Iris pigment epithelial cell (primary cell): ENCODE measurements at regions not wholly inside any gene's neighbourhood (a gene's known extent, or its start where the extent isn't known, plus 50 kb on each side); places are given as distances from the start of the nearest gene placed in this dataset.
"Not testable (repeated sequence)": the region's sequence is repeated elsewhere in the genome, so short reads cannot be mapped to it uniquely, and the experiment has no call there.

Experiments used
- DNase-seq: peaks from one replicate; pipeline ENCODE4 v3.0.0-alpha.2; 2011; ENCODE audit warnings: low read depth

- DNase-seq: peak; percentile 66
Observed at GRCh38 chr4:28225050-28225449, 1364.4 kb downstream of the STIM2 start.

DNA sequence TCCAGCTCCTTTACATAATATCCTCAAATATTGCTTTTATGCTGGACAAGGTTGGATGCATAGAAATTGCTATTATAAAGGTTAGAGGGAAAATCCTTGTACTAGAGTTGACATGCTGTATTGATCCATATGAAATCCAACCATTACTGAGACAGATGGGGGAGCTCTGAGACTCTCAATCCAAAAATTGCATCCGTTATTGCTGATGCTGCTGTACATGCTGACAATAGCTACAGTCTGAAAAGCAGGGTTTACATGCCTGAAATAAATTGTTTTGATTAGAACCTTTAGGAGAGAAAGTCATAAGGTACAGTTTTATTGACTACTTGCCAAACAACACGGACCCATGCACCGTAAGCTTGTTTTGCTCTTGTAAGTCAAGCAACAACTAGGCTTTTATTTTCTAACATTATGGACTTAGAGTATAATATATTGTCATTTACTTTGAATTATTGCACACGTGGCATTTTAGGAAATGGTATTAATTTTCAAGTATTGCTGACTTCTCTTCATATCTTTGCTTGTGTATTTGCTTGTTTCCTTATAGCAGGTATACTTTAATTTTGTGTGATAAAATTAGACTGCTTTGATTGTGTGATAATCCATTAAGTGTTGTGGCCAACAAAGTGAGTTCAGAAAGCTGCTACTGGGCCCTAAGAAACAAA is 1365.2 kb downstream of the STIM2 start:
- no peak for DNase-seq

- DNase-seq: no peak
Observed at GRCh38 chr4:28226962-28227361, 1366.3 kb downstream of the STIM2 start.

DNA sequence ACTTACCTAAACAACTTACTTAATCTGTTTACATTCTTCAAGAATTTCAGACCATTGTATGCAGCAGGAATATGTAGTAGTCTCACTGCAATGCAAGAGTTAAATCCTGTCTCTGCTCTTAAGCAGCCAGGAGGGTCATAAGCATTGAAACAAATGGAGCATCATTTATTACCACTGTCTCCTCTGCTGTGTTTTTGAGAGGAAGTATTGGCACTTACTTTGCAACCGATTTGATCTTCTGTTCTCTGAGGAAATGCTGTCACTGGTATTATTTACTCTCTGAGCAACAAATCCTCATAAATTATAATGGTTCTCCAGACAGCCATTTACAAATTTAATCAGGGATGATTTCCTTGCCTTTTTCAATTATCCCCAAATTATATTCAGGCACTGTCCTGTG is 1367.1 kb downstream of the STIM2 start:
- DNase-seq: no peak

DNA sequence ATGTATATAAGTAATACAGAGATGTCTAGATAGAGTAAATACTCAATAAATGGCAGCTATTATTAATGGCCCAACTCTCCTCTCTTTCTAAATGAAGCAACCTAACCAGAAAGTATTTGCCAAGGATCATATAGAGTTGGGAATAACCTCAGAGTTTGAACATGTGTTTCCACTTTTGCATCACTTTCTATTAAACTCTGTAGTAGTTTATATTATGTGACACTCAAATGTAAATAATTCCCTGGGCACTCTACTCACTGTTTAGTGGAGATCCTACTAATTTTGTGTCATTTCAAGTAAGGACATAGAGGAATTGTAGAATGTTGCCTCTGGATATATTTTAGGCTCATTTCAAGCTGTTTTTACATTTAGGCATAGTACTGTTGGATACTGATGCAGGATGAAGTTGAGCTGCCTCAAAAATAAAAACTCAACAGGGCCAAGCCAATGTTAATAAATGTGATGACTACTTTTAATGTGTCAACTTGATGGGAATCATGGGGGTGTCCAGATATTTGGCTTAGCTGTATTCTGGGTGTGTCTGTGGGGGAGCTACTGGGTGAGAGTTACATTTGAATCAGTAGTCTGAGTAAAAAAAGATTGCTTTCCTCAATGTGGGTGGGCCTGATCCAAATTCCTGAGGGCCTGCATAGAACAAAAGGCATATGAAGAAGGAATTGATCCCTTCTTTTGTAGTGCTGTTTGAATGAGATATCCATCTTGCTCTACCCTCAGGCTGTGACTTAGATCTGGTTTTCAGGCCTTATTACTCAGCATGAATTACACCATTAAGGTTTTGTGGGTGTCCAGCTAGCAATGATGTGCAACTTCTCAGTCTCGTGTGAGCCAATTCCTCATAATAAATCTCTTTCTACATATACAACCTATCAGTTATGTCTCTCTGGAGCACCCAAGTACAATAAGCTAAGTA is 1368.2 kb downstream of the STIM2 start:
- DNase-seq: peak; percentile 76

GRCh38 chr4:28232376-28232775 is 1371.7 kb downstream of the STIM2 start:
- no peak for DNase-seq

DNA sequence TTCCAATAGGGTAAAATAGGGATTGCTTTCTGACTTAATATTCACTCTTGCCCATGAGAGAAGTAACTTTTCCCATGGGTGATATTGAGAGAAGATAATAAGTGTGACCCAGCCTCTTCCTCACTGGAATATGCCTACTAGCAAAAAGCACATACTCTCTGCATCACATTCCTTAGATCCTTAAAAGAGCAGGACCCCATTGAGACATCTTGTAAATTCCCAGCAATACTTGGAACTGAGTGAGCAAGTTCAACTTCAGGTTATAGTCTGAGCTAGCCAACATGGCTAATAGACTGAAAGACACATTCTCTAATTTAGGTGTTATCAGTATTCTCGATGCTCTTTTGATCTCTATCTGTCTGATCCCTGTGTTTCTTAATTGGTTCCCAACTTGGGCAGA is 1372.3 kb downstream of the STIM2 start:
- no peak for DNase-seq

DNA sequence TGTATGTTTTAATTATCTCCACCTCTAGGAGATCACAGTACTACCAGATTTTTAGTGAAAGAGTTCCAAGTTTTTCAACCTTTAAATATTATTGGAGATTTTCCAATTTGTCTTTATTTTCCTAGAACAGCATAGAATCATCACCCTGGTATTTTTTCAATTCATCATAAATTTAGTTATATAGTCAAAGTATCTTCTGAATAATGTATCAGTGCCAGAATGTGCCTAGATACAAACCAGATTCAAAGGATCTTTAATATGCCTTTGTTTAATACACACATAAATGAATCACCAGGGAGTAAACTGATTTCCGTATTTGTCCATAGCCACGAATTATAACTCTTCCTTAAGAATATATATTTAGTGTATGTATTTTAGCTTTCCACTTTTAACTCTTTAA is 1373.1 kb downstream of the STIM2 start:
- no peak for DNase-seq

DNA sequence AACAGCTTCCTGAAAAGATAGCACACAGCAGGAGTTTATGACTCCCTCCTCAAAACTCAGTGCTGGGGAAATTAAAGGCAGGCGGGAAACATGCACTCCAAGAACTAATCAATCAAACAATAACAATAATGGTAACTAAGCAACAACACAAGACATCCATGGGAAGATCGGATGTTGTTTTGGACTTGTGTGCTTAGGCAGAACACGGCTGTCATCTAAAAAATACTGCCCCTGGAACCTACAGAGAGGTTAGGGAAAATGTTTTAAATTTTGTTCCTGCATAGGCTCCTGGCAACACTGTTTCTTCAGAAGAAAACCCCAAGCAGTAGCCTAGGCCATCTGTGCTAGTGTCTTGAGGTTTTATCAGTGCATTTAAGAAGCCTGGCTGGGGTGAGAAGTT is 1378.2 kb downstream of the STIM2 start:
- no peak for DNase-seq

DNA sequence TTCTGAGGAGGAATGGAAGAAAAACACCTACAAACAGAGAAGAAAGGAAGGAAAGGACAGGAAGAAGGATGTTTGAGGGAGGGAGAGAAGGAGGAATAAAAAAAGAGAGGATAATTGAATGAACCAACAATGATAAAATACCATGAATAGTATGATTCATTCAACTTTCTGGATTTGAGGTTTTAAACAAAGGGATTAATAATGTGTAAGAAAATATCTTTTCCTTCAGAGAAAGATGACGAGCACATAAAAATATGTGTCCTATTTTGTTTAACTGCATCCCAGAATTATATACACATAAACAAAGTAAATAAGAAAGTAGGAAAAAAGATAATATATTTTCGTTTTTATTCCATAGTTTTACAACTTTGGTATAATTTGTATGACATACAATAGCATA is 1380.4 kb downstream of the STIM2 start:
- DNase-seq: no peak

DNA sequence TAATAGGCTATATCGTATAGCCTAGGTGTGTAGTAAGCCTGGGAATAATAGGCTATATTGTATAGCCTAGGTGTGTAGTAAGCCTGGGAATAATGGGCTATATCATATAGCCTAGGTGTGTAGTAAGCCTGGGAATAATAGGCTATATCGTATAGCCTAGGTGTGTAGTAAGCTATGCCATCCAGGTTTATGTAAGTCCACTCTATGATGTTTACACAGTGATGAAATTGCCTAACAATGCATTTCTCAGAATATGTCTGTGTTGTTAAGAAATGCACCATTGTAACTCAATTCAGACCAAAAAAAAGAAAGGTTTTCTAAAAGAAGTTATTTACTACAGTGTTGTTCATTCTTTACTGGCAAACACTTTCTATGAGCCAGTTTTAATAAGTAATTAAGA is 1387.2 kb downstream of the STIM2 start:
- DNase-seq: no peak

DNA sequence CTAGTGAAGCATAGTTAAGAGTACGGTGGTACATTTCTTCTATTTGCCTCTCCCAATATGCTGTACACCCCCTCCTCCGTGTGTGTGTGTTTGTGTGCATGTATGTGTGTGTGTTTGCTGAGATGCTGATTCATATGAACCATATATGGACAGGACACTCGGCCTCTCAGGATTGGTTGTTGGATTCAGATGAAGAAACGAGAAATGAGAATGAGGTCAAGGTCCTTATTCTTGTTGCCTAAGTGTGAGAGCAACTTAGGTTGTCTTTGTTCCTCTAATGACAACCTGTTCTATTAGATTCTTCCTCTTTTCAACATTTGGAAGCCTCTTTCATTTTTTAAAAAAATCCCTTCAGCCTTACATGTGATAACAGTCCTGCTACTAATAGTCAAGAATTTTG is 1387.6 kb downstream of the STIM2 start:
- no peak for DNase-seq

- DNase-seq: peak; percentile 26
Observed at GRCh38 chr4:28250646-28251045, 1390.0 kb downstream of the STIM2 start.

- DNase-seq: no peak
Observed at GRCh38 chr4:28251831-28252230, 1391.2 kb downstream of the STIM2 start.

DNA sequence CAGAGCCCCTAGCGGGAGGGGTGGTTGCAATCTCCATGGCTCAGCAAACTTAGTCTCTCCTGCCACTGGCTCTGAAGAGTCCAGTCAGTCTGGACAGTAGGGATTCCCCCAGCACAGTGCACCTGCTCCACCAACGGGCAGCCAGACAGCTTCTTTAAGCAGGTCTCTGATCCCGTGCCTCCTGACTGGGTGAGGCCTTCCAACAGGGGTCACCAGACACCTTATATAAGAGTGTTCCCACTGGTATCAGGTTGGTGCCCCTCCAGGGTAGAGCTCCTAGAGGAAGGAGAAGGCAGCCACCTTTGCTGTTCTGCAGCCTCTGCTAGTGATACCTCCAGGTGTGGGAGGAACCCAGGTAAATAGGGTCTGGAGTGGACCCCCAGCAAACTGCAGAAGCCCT is 1393.4 kb downstream of the STIM2 start:
- no peak for DNase-seq

DNA sequence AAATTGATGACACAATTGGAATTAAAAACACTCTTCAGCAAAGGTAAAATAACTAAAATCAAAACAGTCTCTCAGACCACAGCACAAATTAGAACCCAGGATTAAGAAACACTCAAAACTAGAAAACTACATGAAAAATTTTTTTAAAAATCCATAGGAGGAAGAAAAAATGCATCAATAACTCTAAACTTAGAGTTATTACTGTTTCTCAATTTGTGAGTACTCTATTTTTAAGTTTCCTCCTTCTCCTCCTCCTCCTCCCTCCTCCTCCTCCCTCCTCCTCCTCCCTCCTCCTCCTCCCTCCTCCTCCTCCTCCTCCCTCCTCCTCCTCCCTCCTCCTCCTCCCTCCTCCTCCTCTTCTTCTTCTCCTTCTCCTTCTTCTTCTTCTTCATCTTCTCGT is 1395.7 kb downstream of the STIM2 start:
- no peak for DNase-seq

- DNase-seq: no peak
Observed at GRCh38 chr4:28259951-28260350, 1399.3 kb downstream of the STIM2 start.

DNA sequence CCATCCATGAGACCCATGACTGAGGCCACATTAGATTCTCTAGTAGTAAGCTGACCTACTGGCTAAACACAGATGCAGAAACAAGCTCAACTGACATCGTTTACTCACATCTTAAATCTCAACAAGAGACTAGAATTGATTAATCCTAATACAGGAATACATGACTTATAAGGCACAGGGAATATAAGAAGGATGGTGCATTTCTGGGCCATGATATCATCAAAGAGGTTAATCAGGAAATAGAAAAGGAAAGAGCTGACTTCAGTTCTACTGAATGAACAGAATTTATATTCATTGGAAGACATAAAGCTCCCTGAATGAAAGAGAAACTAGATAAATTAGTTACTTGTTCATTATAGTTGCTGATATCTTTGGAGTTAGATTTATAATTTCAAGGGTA is 1406.5 kb downstream of the STIM2 start:
- peak; percentile 23 for DNase-seq

GRCh38 chr4:28269426-28269825 is 1408.8 kb downstream of the STIM2 start:
- no peak for DNase-seq

GRCh38 chr4:28277931-28278330 is 1417.3 kb downstream of the STIM2 start:
- peak; percentile 36 for DNase-seq

DNA sequence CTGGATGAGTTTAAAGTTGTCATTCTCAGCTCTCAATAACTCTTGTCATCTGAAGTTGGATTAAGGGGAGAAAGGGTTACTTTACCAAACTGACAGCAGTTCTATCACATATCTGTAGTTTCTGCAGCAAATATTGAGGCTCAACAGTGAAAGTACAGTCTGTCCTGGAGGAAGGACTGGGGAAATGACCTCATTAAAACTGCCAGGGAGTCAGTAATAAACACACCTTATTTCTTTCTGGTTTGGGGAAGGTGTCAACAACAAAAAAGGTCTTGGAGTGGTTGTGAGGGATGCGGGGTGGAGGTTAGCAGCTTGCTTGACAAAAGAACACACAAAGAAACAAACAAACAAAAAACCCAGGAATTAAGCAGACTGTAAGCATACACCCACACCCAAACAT is 1418.0 kb downstream of the STIM2 start:
- peak; percentile 58 for DNase-seq

- no peak for DNase-seq
Observed at GRCh38 chr4:28279249-28279648, 1418.6 kb downstream of the STIM2 start.

GRCh38 chr4:28286266-28286665 is 1425.6 kb downstream of the STIM2 start:
- DNase-seq: not testable (repeated sequence)

DNA sequence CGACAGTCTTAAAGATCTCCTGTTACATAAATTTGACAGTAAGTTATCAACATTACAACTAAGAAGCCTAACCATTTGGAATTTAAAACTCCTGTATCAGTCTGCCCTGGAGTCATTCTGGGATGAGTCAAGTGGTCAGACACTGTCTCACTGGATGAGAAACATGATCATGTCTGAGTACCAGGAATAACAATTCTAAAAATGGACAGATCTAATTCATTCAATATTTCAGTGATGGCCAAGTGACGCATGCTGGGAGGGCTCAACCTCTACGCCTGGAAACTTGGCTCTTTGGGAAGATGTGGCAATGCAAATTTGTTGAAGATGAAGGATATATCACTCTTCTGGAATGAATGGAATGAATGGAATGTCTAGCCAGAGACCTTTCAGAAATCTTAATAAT is 1427.2 kb downstream of the STIM2 start:
- DNase-seq: peak; percentile 99
